Tibial nerve (tissue), 4 donors: ENCODE measurements at regions not wholly inside any gene's neighbourhood (a gene's known extent, or its start where the extent isn't known, plus 50 kb on each side); places are given as distances from the start of the nearest gene placed in this dataset.

Source experiments
- DNase-seq, 2 donors: peaks; one replicate each; pipeline ENCODE4 v3.0.0-alpha.2; 2019; ENCODE audit warnings: low spot score in 2 of 2
- H3K27ac ChIP-seq, 4 donors: fragments of 200-600 bp; sonication (generic) in 3 of 4; one replicate each; pipeline ENCODE4 v1.5.1; 2017 to 2019; ENCODE audit warnings: mild to moderate bottlenecking in 1 of 4
- H3K27me3 ChIP-seq, 2 donors: fragments of 200-600 bp; sonication (generic) in 1 of 2; one replicate each; pipeline versions ENCODE4 v1.5.1 to v1.6.0; 2017 to 2019
- H3K36me3 ChIP-seq, 3 donors: fragments of 200-600 bp; sonication (generic); one replicate each; pipeline ENCODE4 v1.5.1; 2018 to 2019
- H3K4me1 ChIP-seq, 4 donors: fragments of 200-600 bp; sonication (generic) in 3 of 4; one replicate each; pipeline ENCODE4 v1.5.1; 2017 to 2019
- H3K4me3 ChIP-seq, 4 donors: fragments of 200-600 bp; sonication (generic) in 3 of 4; one replicate each; pipeline ENCODE4 v1.5.1; 2017 to 2019; ENCODE audit warnings: mild to moderate bottlenecking in 1 of 4, moderate library complexity in 1 of 4
- H3K9me3 ChIP-seq, 4 donors: fragments of 200-600 bp; sonication (generic) in 3 of 4; one replicate each; pipeline ENCODE4 v1.5.1; 2017 to 2019
- EP300 ChIP-seq, 2 donors: sonication (generic); formaldehyde crosslinking; IDR thresholded peaks; one replicate each; pipeline ENCODE4 v1.6.1; 2017; ENCODE audit warnings: antibody characterized with exemption in 2 of 2, mild to moderate bottlenecking in 1 of 2
- POLR2A ChIP-seq, 2 donors: fragments of 450-650 bp; IDR thresholded peaks; one replicate each; pipeline ENCODE4 v1.6.1; 2017; ENCODE audit warnings: antibody characterized with exemption in 2 of 2, mild to moderate bottlenecking in 2 of 2, moderate library complexity in 2 of 2
- WGBS, 2 donors: methylation state at CpG; one replicate each; pipeline ENCODE4 v1.1.5; 2018; 5-methylcytosine and 5-hydroxymethylcytosine counted together
- TF ChIP-seq, protein P1 (sequence below), 5 experiments: fragments of 200-600 bp in 3 of 5; fragments of 450-650 bp in 2 of 5; sonication (generic) in 3 of 5; IDR thresholded peaks; one replicate each; pipeline ENCODE4 v1.5.1; 2016 to 2019; ENCODE audit warnings: antibody characterized with exemption in 5 of 5, mild to moderate bottlenecking in 3 of 5, moderate library complexity in 2 of 5

GRCh38 chr18:60722742-60723141, 350.2 kb upstream of the MC4R start:
- Histone ChIP-seq H3K4me3 (no peak overlapping the region), H3K4me1 (no peaks in the 10 kb centered on the region), H3K36me3 (no peaks in the 10 kb centered on the region), H3K27ac (no peak overlapping the region), H3K9me3 (no peaks in the 10 kb centered on the region), H3K27me3 (no peaks in the 10 kb centered on the region)
- WGBS, 2 donors = 87 to 95% methylated on average over 3 of the region's 3 CpGs
- no peak for DNase-seq
- TF ChIP-seq POLR2A (IDR thresholded peaks at IDR 0.05) (no peak), EP300 (IDR thresholded peaks at IDR 0.05) (no peak)
- TF ChIP-seq, protein P1, sequence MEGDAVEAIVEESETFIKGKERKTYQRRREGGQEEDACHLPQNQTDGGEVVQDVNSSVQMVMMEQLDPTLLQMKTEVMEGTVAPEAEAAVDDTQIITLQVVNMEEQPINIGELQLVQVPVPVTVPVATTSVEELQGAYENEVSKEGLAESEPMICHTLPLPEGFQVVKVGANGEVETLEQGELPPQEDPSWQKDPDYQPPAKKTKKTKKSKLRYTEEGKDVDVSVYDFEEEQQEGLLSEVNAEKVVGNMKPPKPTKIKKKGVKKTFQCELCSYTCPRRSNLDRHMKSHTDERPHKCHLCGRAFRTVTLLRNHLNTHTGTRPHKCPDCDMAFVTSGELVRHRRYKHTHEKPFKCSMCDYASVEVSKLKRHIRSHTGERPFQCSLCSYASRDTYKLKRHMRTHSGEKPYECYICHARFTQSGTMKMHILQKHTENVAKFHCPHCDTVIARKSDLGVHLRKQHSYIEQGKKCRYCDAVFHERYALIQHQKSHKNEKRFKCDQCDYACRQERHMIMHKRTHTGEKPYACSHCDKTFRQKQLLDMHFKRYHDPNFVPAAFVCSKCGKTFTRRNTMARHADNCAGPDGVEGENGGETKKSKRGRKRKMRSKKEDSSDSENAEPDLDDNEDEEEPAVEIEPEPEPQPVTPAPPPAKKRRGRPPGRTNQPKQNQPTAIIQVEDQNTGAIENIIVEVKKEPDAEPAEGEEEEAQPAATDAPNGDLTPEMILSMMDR (IDR thresholded peaks at IDR 0.05) = no peak

- Histone ChIP-seq H3K9me3 (no peaks in the 10 kb centered on the region), H3K27ac (no peak overlapping the region), H3K27me3 (no peaks in the 10 kb centered on the region), H3K4me1 (no peaks in the 10 kb centered on the region), H3K36me3 (no peaks in the 10 kb centered on the region), H3K4me3 (no peak overlapping the region)
- no peak for DNase-seq
- TF ChIP-seq EP300 (IDR thresholded peaks at IDR 0.05) = no peak
- no peak for TF ChIP-seq POLR2A (IDR thresholded peaks at IDR 0.05)
- TF ChIP-seq, protein P1 (IDR thresholded peaks at IDR 0.05) = no peak
- 91 to 100% methylated on average over 1 of the region's 1 CpG for whole genome bisulfite sequencing, 2 donors
These were observed 359.6 kb upstream of the MC4R start for GRCh38 chr18:60732143-60732542.

DNA sequence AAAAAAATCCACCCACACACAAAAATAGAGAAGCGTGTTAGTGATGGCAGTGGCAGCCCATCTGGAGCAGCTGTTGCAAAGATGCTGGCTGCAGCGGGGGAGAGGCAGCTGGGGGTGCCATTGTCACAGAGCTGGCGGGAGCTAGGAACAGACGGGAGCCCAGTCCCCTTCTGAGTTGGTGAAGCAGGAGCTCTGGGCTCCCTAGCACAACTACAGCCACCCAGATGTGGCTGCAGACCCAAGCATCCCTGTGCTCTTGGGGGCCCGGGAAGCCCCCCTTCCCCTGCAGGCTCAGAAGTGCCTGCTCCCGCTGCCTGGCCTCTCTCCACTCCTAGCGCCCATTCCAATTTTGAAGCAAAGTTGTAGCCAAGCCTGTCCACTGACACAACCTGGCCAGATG, 366.6 kb upstream of the MC4R start:
- 79% methylated on average over 7 of the region's 7 CpGs for WGBS, 2 donors
- no peaks in the 10 kb centered on the region for H3K36me3 ChIP-seq
- TF ChIP-seq EP300 (IDR thresholded peaks at IDR 0.05) (no peak), POLR2A (IDR thresholded peaks at IDR 0.05) (no peak)
- TF ChIP-seq, protein P1 (IDR thresholded peaks at IDR 0.05) = no peak
- DNase-seq = no peak
- H3K4me3 ChIP-seq = no peak overlapping the region
- no peaks in the 10 kb centered on the region for H3K4me1 ChIP-seq
- H3K27ac ChIP-seq = no peak overlapping the region
- no peaks in the 10 kb centered on the region for H3K27me3 ChIP-seq
- no peaks in the 10 kb centered on the region for H3K9me3 ChIP-seq

GRCh38 chr18:60740313-60740712, 367.7 kb upstream of the MC4R start:
- Histone ChIP-seq H3K9me3 (no peaks in the 10 kb centered on the region), H3K36me3 (no peaks in the 10 kb centered on the region), H3K27ac (no peak overlapping the region), H3K4me3 (no peak overlapping the region), H3K4me1 (no peaks in the 10 kb centered on the region), H3K27me3 (no peaks in the 10 kb centered on the region)
- no peak for DNase-seq
- 90 to 92% methylated on average over 7 to 8 of the region's 8 CpGs for WGBS, 2 donors
- TF ChIP-seq, protein P1 (IDR thresholded peaks at IDR 0.05) = no peak
- TF ChIP-seq EP300 (IDR thresholded peaks at IDR 0.05) (no peak), POLR2A (IDR thresholded peaks at IDR 0.05) (no peak)

DNA sequence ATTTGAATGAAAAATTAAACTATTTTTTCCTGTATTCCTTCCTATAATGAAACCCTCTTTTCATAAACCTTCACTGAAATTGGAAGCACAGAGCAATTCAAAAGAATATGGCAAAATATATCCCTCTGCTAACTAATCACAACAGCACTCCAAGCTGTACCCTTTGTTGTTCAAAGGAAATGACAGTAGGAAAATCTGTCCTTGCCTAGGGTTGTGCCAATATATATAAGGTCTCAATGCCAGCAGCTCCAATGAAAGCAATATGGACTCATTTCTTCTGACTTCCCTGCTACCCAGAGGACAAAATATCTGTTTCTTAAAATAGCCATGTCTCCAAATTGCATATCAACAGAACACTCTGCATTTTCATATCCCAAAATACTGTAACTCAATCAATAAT, 373.9 kb upstream of the MC4R start:
- DNase-seq = no peak
- Histone ChIP-seq H3K27me3 (no peaks in the 10 kb centered on the region), H3K27ac (no peak overlapping the region), H3K9me3 (no peaks in the 10 kb centered on the region), H3K4me1 (peaks cover 0 to 11% (median 0%) of the 10 kb centered on the region in 4 donors), H3K36me3 (no peaks in the 10 kb centered on the region), H3K4me3 (no peak overlapping the region)
- TF ChIP-seq EP300 (IDR thresholded peaks at IDR 0.05) (no peak), POLR2A (IDR thresholded peaks at IDR 0.05) (no peak)
- TF ChIP-seq, protein P1 (IDR thresholded peaks at IDR 0.05) = no peak
